Activated CD4-positive, alpha-beta T cell treated with anti-CD3 and anti-CD28 coated beads, Interleukin-2, Interleukin-6, amounts not matched to agents 100 ng/mL and 50 ng/mL, durations not matched to agents 16 hours and 8 hours (primary cell): ENCODE measurements at regions not wholly inside any gene's neighbourhood (a gene's known extent, or its start where the extent isn't known, plus 50 kb on each side); places are given as distances from the start of the nearest gene placed in this dataset.

Experiments
- DNase-seq: peaks from one replicate; pipeline ENCODE4 v3.0.0-alpha.2; 2020

DNA sequence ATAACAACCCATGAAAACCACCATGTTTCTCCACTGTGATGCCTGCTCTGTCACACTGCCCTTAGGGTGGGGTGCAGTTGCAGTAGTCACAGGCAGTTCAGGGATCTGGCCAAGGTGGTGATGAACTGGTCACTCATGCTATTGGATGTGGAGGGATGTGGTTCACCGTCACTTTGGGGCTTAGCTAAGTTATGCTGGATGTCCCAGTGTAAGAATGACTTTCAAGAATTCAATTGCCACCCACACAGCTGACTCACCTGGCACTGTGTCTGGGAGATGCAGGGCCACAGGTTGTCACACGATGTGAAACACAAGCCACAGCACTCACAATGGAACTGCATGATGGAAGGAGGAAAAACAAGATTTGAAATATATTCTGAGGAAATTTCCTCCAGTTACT is 146.1 kb upstream of the CTNNB1 start:
- peak; percentile 5 for DNase-seq

DNA sequence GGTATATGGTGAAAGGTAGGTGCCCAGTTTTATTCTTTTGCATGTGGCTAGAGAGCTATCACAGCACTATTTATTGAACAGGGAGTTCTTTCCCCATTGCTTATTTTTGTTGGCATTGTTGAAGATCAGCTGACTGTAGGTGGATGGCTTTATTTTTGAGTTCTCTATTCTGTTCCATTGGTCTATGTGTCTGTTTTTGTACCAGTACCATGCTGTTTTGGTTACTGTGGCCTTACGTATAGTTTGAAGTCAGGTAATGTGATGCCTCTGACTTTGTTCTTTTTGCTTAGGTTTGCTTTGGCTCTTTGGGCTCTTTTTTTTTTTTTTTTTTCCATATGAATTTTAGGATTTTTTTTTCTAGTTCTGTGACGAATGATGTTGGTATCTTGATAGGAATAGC is 139.2 kb upstream of the CTNNB1 start:
- DNase-seq, result no peak

- DNase-seq, result no peak
Observed at GRCh38 chr3:41064070-41064469, 135.2 kb upstream of the CTNNB1 start.

DNA sequence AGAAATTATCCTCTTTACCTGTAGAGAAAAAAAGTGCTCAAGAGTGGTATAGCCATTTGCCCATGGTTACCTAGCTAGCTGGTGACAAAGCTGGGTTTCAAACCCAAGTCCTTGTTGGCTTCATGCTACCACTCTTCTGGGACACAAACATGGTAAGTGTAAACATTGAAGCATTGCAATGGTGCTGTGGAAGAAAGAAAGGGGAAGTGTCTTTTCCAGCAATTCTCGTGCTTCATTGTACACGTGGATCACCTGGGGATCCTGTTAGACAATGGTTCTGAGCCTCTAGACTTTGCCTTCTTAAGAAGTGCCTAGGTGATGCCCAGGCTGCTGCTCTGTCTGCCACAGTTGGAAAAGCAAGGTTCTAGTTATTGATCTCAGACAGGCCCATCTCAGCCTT is 134.8 kb upstream of the CTNNB1 start:
- no peak for DNase-seq

DNA sequence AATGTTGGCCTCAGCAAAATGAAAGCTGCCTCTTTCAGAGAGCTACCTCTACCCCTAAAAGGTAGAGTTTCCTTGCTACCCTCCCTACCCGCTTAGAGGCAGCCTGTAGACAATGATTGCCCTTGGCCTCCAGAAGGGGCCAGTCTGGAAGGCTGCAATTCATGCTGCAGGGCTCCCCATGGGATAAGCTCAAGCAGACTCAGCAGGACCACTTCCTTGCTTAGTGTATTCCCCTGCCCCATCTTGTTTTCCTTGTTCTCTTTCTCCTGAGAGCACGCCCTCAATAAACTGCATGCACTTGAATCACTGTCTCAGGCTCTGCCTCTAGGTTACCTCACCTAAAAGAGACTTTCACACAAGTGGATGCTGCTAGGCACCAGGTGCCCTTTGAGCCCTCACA is 134.0 kb upstream of the CTNNB1 start:
- DNase-seq, result no peak

DNA sequence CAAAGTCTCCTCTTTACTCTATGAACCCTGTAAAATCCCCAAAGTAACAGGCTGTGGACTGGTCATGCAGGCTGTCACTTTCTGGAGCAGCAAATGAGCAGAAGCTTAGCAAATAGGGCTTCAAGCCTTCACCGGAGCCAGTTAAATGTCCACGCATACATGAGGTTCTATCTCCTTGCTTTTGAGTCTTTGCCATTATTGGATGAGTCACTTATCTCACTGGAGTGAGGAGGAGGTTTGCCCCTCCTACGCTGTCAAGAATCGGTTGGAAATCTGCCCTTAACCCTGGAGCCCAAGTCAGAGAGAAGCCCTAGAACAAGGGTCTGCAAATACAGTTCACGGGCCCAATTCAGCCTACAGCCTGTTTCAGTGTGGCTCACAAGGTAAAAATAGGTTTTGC is 126.1 kb upstream of the CTNNB1 start:
- no peak for DNase-seq

GRCh38 chr3:41075975-41076374 is 123.3 kb upstream of the CTNNB1 start:
- no peak for DNase-seq

DNA sequence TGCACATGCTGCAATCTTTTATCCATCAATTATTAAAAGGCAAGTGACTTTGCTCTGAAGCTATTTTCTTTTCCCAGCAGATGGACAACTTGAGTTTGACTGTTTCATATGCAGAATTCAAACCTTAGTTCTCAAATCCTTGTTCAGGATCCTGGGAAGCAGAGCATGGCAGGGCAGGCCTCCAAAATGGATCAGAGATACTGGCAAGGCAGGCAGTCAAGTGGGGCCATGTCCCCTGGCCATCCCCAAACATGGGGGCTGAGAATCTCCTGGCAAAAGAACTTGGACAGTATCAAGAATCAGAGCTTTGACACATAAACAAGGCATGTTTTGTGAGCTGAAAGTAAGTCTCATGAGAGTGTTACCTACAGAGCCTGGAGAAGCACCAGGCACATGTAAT is 122.9 kb upstream of the CTNNB1 start:
- no peak for DNase-seq

DNA sequence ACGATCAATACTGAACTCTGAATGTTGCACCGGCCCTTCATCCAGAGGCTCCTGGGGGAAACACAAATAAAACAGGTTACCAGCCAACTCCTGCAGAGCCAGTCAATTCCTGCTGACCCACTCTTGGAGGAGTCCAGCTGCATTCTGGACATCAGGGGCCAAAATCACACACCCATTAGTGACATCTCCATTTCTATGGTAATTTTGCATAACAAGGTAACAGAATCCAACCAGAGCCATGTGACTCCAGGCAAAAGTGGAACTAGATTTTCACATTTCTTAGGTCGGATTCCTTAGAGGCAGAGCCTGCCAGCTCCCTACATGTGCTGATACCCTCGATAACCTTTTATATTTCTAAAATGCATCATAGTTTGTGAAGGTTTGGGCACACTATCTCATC is 119.2 kb upstream of the CTNNB1 start:
- no peak for DNase-seq

GRCh38 chr3:41088882-41089281 is 110.4 kb upstream of the CTNNB1 start:
- no peak for DNase-seq

GRCh38 chr3:41089566-41089965 is 109.7 kb upstream of the CTNNB1 start:
- DNase-seq, result no peak

DNA sequence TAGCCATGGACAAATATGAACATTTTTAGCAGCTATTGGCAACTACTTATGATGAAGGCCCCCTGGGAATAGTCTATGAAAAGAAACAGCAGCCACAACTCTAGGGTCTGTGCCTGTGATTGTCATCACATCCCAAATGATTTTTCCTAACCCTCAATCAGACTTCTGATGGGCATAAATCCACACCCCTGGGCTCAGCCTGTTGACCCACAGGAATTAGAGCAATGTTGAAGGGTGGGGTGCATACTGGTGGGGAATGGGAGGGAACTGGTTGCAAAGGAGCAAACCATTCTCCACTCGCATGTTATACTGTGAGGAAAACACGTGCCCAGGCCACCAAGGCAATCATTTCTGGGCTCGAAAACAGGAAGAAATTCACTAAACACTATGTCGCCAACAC is 106.5 kb upstream of the CTNNB1 start:
- no peak for DNase-seq

DNA sequence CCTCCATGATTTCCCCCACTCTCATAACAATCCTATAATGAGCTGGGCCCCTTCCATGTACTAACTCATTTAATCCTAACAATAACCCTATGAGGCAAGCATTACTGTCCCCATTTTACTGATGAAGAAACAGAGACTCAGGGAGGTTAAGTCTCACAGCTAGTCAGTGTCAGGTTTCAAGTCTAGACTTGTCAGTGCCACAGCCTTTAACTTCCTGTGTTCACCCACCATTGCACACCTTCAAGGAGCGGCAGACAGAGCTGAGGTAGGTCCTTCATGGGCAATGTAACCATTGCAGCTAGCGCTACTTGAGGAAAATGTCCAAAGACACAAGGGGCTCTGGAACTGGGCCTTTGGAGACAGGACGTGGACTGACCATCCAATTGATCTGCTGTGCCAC is 105.8 kb upstream of the CTNNB1 start:
- DNase-seq, result no peak

DNA sequence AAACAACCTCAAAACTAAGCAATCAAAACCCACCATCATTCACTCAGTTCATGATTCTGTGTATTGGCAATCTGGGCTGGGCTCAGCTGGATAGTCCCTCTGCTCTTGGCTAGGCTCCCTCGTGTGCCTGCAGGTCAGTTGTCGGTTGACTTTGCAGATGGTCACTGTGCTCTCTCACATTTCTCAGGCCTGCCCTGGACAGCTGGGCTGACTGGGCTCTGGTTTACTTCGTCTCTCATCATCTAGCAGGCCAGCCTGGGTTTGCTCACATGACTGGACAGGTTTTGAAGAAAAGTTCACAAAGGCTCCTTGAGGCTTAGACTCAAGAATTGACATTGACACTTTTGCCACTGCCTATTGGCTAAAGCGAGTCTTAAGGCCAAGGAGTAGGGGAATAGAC is 105.0 kb upstream of the CTNNB1 start:
- DNase-seq, result no peak

DNA sequence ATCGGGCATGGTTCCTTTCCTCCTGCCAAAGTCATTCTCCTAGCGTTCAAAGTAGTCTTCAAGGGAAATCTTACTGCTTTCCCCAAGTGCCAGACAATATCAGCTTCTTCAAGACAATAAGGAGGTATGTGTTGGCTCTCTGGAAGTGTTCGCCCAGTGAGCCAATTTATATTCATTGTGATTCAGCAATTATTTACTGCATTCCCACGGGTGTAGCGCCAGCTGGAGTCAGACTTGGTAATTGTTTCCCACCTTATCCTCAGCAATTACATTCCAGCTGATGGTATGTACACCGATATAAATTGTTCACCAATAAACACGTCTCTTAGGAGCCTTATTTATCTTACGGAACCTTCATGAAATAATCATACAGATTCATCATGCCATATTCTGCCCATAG is 103.6 kb upstream of the CTNNB1 start:
- no peak for DNase-seq

DNA sequence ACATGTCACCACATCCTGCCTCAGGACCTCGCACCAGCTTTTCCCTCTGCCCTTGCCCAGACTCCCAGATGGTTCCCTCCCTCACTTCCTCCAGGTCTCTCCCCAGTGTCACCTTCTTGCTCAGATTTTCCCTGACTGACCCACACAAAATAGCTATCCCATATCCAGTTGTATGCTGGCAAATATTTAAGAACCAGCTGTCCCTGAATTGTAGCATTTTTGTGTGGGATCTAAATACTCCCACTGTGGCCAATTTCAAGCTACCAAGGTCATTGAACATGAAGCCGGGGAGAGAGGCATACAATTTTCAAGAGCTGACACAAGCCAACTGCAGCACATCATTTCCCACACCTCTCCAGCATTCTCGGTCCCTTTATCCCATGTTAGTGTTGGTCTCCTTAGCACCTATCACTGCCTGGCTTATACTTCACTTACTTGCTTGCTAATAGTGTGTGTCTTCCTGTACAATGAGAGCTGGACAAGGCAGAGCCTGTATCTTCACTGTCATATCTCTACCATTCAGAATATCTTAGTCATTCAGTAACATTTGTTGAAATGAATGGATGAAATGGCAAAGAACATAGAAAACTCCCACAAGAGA is 101.3 kb upstream of the CTNNB1 start:
- no peak for DNase-seq

- DNase-seq, result no peak
Observed at GRCh38 chr3:41101231-41101630, 98.1 kb upstream of the CTNNB1 start.

GRCh38 chr3:41102053-41102556 is 97.2 kb upstream of the CTNNB1 start:
- no peak for DNase-seq

GRCh38 chr3:41102750-41103149 is 96.6 kb upstream of the CTNNB1 start:
- no peak for DNase-seq

DNA sequence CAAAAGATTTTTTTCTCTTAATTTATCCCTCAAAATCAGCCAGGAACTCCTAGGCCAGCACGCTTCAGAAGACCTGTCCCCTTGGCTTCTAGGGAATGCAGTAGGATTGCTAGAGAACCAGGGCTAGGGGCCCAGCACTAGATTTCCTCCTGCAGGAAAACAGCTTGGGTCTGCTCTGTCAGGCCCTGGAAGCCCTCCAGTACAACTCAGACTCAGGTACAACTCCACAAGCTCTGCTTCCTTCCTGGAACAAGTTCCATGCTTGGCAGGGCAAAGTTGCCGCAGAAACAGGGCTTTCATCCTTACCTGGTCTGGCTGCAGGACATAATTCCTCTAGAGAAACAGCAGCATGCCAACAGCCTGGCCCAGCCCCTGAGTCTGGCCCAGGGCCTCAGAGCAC is 96.1 kb upstream of the CTNNB1 start:
- no peak for DNase-seq

DNA sequence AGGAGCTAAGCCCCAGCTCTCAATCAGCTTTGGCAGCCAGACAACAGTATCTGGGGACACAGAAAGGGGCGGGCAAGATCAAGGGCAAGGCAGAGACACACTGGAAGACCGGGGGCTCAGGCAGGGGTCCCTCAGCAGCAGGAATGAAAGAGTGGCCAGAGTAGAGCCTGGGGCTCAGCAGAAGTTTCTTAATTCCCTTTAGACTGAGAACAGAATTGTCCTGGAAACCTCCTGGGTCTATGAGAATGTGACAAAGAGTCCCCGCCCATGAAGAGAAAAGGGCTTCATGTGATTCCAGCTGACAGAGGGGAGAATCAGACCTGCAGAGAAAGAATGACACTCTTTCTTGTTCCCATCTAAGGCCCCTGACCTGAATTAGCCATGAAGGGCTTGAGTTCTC is 95.2 kb upstream of the CTNNB1 start:
- no peak for DNase-seq

- DNase-seq, result no peak
Observed at GRCh38 chr3:41106691-41107090, 92.6 kb upstream of the CTNNB1 start.

DNA sequence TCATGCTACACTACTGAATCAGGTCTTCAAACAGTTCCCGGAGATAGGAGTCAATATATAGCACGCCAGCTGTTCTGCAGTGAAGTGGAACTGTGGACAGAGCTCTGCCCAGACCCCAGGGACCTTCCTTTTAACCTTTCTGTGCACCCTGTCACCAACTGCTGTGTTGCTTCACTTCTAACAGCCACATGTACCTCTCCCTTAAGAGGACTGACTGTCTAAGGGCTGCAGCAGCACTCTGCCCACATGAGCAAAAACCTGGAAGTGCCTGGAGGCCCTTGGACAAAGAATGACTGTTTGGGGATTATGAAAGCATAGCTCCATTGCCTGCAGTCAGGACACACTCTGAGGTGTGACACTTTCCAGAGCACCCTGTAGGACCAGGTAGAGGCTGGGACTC is 88.3 kb upstream of the CTNNB1 start:
- no peak for DNase-seq

- DNase-seq, result no peak
Observed at GRCh38 chr3:41112466-41112865, 86.8 kb upstream of the CTNNB1 start.

- DNase-seq, result no peak
Observed at GRCh38 chr3:41115069-41115468, 84.2 kb upstream of the CTNNB1 start.

- no peak for DNase-seq
Observed at GRCh38 chr3:41116851-41117250, 82.5 kb upstream of the CTNNB1 start.
